Smooth muscle cell (in vitro differentiated cells): ENCODE measurements at regions not wholly inside any gene's neighbourhood (a gene's known extent, or its start where the extent isn't known, plus 50 kb on each side); places are given as distances from the start of the nearest gene placed in this dataset.

ENCODE experiments used
- DNase-seq: peaks from one replicate; lab custom pipeline; 2025; ENCODE audit not compliant: unreplicated experiment; lab: John Stamatoyannopoulos, UW
- H2AFZ ChIP-seq: fragments of 200-600 bp; sonication (generic); 2 replicates; pipeline ENCODE4 v1.6.0; 2016; ENCODE audit warnings: antibody characterized with exemption, low read depth, mild to moderate bottlenecking
- H3F3A ChIP-seq: fragments of 200-600 bp; sonication (generic); 2 replicates; pipeline ENCODE4 v1.6.0; 2017; ENCODE audit warnings: antibody characterized with exemption, low read depth
- H3K27ac ChIP-seq: fragments of 200-600 bp; sonication (generic); 2 replicates; pipeline ENCODE4 v1.5.1; 2016; ENCODE audit warnings: low read depth, mild to moderate bottlenecking
- H3K27me3 ChIP-seq: fragments of 200-600 bp; sonication (generic); 2 replicates; pipeline ENCODE4 v1.6.1; 2016; ENCODE audit warnings: low read depth, mild to moderate bottlenecking
- H3K36me3 ChIP-seq: fragments of 200-600 bp; sonication (generic); 2 replicates; pipeline ENCODE4 v1.5.1; 2016; ENCODE audit warnings: low read depth
- H3K4me1 ChIP-seq: fragments of 200-600 bp; sonication (generic); 2 replicates; pipeline ENCODE4 v1.5.1; 2016; ENCODE audit warnings: low read depth
- H3K4me2 ChIP-seq: fragments of 200-600 bp; sonication (generic); 2 replicates; pipeline ENCODE4 v1.6.0; 2016; ENCODE audit warnings: mild to moderate bottlenecking
- H3K4me3 ChIP-seq: fragments of 200-600 bp; sonication (generic); 2 replicates; pipeline ENCODE4 v1.5.1; 2016; ENCODE audit warnings: mild to moderate bottlenecking
- H3K79me2 ChIP-seq: fragments of 200-600 bp; sonication (generic); 2 replicates; pipeline ENCODE4 v1.6.0; 2016; ENCODE audit warnings: low read depth, mild to moderate bottlenecking
- H3K9ac ChIP-seq: fragments of 200-600 bp; sonication (generic); 2 replicates; pipeline ENCODE4 v1.6.0; 2016; ENCODE audit warnings: low read depth
- H3K9me3 ChIP-seq: fragments of 200-600 bp; sonication (generic); replicated peaks from 2 replicates; pipeline ENCODE4 v1.5.1; 2016; ENCODE audit warnings: low read depth
- H4K20me1 ChIP-seq: fragments of 200-600 bp; sonication (generic); 2 replicates; pipeline ENCODE4 v1.6.0; 2016; ENCODE audit warnings: low read depth
- WGBS: methylation state at CpG from one replicate; pipeline ENCODE4 v1.1.7; 2016; ENCODE audit warnings: low lambda C conversion rate; 5-methylcytosine and 5-hydroxymethylcytosine counted together
- TF ChIP-seq, protein P1 (sequence below): fragments of 200-600 bp; sonication (generic); IDR thresholded peaks from 2 replicates; pipeline ENCODE4 v1.5.1; 2017; ENCODE audit warnings: borderline replicate concordance, mild to moderate bottlenecking, antibody characterized with exemption; ENCODE audit not compliant: insufficient read depth, poor library complexity, severe bottlenecking

DNA sequence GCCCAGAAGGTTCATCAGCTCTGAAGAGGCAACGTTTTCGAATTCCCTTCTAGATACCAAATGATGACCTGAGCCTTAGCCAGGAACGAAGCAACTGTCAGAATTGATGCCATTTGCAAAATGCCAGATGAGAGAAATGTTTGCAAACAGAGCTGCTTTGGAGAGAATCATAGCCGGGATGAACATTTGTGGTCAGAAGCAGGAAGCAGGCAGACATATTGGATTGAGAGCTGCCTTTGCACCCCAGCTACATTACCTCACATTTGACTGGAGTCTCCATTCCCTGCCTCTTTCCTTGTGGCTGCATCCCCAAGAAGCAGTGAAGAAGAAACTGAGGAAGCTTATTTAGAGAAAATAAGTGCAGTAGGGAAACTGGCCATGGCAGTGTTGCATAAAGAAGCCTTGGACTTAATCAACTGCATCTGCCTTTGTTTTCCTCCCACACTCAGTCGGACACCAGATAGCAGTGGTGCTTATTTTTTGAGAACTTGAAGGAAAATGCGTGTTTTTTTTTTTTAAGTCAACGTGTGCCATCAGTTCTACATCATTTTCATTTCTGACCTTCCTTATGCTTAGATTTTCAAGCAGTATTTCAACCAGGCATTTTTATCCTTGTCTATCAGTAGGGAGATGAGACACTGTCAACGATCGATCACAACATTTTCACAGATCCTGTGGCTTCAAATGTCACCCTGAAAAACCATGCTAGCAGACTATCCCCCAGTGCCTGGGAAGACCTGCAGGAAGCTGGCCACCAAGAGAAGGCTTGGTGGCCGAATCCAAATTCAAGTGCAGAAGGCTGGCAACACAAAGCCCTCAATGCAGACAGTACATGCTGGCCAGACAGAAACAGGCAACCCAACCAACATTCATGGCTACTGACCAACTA, 541.2 kb upstream of the JARID2 start:
- peaks cover 12% of the 10 kb centered on the region for H3K4me1 ChIP-seq
- H3K27ac ChIP-seq, result peak overlapping the region; percentile 99
- H3K27me3 ChIP-seq, result no peaks in the 10 kb centered on the region
- no peak overlapping the region for H2AFZ ChIP-seq
- H3F3A ChIP-seq, result peaks cover 12% of the 10 kb centered on the region
- H3K79me2 ChIP-seq, result no peaks in the 10 kb centered on the region
- H4K20me1 ChIP-seq, result no peaks in the 10 kb centered on the region
- no peaks in the 10 kb centered on the region for H3K9me3 ChIP-seq
- H3K4me2 ChIP-seq, result no peak overlapping the region
- H3K9ac ChIP-seq, result no peak overlapping the region
- TF ChIP-seq, protein P1, sequence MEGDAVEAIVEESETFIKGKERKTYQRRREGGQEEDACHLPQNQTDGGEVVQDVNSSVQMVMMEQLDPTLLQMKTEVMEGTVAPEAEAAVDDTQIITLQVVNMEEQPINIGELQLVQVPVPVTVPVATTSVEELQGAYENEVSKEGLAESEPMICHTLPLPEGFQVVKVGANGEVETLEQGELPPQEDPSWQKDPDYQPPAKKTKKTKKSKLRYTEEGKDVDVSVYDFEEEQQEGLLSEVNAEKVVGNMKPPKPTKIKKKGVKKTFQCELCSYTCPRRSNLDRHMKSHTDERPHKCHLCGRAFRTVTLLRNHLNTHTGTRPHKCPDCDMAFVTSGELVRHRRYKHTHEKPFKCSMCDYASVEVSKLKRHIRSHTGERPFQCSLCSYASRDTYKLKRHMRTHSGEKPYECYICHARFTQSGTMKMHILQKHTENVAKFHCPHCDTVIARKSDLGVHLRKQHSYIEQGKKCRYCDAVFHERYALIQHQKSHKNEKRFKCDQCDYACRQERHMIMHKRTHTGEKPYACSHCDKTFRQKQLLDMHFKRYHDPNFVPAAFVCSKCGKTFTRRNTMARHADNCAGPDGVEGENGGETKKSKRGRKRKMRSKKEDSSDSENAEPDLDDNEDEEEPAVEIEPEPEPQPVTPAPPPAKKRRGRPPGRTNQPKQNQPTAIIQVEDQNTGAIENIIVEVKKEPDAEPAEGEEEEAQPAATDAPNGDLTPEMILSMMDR, result no peak
- no peaks in the 10 kb centered on the region for H3K36me3 ChIP-seq
- WGBS, result 87% methylated on average over 10 of the region's 10 CpGs
- DNase-seq, result no peak
- no peak overlapping the region for H3K4me3 ChIP-seq

DNA sequence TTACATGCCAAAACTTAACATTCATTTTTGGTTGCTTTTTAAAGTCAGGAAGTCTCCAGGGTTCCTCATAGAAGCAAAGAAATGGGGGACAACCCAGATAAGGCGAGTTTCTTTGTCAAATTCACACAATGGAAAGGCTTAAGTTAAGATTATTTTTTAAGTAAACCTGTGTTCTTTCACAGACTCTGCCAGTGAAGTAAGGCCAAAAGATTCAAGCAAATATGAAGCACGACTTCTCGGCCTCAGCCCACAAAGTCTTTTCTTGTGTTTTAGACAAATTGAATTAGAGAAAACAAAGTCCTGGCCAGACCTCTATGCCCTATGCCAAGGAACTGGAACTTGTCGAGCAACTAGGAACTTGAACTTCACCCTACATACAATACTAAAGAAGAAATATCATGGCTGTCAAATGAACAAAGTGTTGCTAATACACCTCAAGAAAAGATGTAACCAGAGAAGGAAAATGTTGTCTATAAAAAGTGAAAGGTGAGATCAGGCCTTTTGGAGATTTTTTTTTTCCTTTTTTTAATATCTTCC, 540.0 kb upstream of the JARID2 start:
- H3K4me3 ChIP-seq, result no peak overlapping the region
- peak overlapping the region; percentile 5 for H2AFZ ChIP-seq
- peaks cover 12% of the 10 kb centered on the region for H3K4me1 ChIP-seq
- peaks cover 16% of the 10 kb centered on the region for H3F3A ChIP-seq
- no peaks in the 10 kb centered on the region for H3K27me3 ChIP-seq
- WGBS, result 73% methylated on average over 4 of the region's 4 CpGs
- peak overlapping the region; percentile 91 for H3K9ac ChIP-seq
- no peaks in the 10 kb centered on the region for H3K9me3 ChIP-seq
- no peaks in the 10 kb centered on the region for H3K79me2 ChIP-seq
- peak overlapping the region; percentile 99 for H3K27ac ChIP-seq
- no peaks in the 10 kb centered on the region for H3K36me3 ChIP-seq
- no peaks in the 10 kb centered on the region for H4K20me1 ChIP-seq
- H3K4me2 ChIP-seq, result peak overlapping the region; percentile 67
- TF ChIP-seq, protein P1, result no peak
- DNase-seq, result no peak

DNA sequence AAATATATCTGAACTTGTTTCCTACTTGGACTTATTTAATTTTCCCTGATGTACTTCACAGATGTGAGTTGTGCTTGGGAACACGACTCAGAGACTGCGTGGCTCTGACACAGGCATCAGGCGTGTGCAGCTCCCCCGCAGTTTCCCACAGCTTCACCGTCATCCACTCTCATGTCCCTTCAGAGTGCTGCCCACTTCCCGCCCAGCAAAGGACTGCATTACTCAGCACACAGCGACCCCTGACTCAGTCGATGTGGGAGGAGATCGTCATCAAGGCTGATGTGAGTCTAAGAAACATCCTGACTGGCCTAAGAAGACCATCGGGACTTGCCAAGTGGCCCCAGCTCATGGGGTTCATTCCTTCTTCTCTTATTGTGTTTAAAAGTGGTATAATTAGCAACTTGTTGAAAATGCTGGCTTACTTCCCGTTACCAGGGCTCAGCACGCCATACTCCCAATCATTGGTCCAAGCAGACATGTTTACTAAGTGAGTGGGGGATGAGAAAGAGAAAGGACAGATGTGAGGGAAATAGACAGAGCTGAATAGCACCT, 539.4 kb upstream of the JARID2 start:
- H3K9ac ChIP-seq, result peak overlapping the region; percentile 91
- H3K79me2 ChIP-seq, result no peaks in the 10 kb centered on the region
- no peak overlapping the region for H2AFZ ChIP-seq
- H3K9me3 ChIP-seq, result no peaks in the 10 kb centered on the region
- peak overlapping the region; percentile 67 for H3K4me2 ChIP-seq
- no peaks in the 10 kb centered on the region for H3K36me3 ChIP-seq
- no peaks in the 10 kb centered on the region for H4K20me1 ChIP-seq
- no peak overlapping the region for H3K4me3 ChIP-seq
- DNase-seq, result peak; percentile 35
- peak overlapping the region; percentile 99 for H3K27ac ChIP-seq
- no peaks in the 10 kb centered on the region for H3K27me3 ChIP-seq
- TF ChIP-seq, protein P1, result no peak
- peaks cover 16% of the 10 kb centered on the region for H3F3A ChIP-seq
- peaks cover 12% of the 10 kb centered on the region for H3K4me1 ChIP-seq
- WGBS, result 23% methylated on average over 12 of the region's 12 CpGs
